ENCODE measurements at regions not wholly inside any gene's neighbourhood (a gene's known extent, or its start where the extent isn't known, plus 50 kb on each side); places are given as distances from the start of the nearest gene placed in this dataset.

DNA sequence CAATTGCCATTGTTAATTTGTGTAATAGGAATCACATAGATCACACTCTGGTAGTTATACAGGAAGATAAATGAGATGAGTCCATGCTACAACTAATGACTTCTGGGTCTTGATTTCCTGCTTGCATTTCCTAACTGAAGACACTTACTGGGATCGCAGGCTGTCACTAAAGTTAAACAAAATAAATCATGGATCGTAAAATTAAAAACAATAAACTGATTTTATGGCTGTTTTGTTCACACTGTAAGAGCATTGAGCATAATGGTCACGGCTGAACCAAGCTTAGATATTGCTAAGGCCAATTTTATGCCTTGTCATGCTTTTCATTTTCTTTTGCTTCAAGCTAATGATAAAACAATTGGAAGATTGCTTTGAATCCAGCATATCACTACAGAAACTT is 332.5 kb upstream of the CITED2 start:
- TF ChIP-seq EP300 (IDR thresholded peaks at IDR 0.05) (no peak), POLR2A (IDR thresholded peaks at IDR 0.05) (no peak)
- TF ChIP-seq, protein P1, sequence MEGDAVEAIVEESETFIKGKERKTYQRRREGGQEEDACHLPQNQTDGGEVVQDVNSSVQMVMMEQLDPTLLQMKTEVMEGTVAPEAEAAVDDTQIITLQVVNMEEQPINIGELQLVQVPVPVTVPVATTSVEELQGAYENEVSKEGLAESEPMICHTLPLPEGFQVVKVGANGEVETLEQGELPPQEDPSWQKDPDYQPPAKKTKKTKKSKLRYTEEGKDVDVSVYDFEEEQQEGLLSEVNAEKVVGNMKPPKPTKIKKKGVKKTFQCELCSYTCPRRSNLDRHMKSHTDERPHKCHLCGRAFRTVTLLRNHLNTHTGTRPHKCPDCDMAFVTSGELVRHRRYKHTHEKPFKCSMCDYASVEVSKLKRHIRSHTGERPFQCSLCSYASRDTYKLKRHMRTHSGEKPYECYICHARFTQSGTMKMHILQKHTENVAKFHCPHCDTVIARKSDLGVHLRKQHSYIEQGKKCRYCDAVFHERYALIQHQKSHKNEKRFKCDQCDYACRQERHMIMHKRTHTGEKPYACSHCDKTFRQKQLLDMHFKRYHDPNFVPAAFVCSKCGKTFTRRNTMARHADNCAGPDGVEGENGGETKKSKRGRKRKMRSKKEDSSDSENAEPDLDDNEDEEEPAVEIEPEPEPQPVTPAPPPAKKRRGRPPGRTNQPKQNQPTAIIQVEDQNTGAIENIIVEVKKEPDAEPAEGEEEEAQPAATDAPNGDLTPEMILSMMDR (IDR thresholded peaks at IDR 0.05) = no peak
